ENCODE measurements at regions not wholly inside any gene's neighbourhood (a gene's known extent, or its start where the extent isn't known, plus 50 kb on each side); places are given as distances from the start of the nearest gene placed in this dataset.

DNA sequence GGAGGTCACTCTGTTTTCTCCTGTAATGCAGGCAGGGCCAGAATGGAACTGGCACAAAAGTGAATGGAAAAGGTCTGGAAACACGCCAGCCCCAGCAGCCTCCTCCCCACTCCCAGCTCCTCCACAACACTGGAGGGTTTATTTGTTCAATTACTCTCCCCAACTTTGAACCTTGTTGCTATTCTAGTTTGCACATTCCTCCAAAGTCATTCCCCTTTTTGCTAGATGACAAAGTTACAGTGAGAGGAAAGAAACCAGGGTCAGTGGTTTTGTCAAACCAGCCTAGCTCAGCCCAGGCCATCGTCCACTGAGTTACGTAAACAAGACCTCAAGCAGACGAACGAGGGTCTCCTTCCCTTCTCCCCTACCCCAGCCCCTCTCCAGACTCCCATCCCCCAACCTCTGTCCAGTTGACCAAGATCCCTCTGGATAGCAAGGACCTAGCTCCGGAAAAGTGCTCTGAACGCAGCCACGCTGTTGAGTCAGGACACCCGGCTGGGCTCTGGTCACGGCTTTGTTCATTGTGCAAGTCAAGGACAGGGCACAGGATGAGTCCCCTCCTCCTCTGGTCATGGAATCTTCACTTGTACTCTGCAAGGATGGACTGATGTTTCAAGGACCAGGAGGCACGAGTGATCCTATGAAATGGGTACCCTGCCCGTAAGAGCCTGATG lies 180.0 kb downstream of the USP12 start:
- no peak overlapping the region for H3K4me2 ChIP-seq (replicated peaks; ENCODE audit: extremely low read depth, low read length, poor library complexity, severe bottlenecking)

DNA sequence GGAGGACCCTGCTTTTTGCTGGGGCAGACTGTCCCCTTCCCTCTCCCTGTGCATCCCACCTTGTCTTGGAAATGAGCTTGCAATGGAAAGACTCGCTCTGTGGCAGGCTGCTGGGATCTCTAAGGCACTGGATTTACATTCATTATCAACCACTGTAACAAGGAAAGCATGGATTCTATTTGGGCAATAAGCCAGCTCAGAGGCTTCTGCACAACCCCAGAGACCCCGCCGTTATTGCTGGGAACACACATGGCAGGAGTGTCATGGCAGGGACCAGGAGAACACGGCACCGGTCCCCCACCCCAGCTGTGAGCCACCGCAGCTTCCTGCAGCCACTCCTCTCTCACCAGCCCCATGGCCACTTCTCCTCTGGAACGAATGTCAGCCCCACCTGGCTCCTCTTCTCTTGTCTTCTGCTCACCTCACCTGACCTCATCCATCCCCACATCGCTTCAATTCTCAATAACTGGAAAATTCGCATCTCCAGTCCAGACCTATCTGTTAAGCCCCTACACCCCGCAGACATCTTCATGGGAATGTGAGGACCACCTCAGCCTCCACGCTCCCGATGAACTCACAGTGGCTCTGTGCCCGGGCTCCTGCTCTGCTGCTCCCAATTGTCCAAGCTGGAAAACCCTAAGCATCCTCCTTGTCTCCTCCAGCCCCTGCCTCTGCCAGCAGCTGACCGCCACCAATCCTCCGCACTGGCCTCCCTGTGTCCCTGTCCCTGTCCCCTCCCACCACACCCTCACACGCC lies 181.5 kb downstream of the USP12 start:
- H3K9me3 Mint-ChIP-seq: peaks cover 0 to 1% (median 0%) of the 10 kb centered on the region in 7 donors
- no peak overlapping the region for H2AFZ ChIP-seq (ENCODE audit: insufficient read depth, low read depth, low read length, poor library complexity, severe bottlenecking)
- DNase-seq: no peak
- no peak overlapping the region for H3K4me3 ChIP-seq (replicated peaks in 1 of 3; ENCODE audit: low read depth in 2 of 3, low read length in 3 of 3)
- no peaks in the 10 kb centered on the region for H3K79me2 ChIP-seq (ENCODE audit: insufficient read depth, low read length)
- H3K27me3 Mint-ChIP-seq (ENCODE audit: low read depth in 3 of 3): peaks cover 0 to 6% (median 3%) of the 10 kb centered on the region in 3 donors
- no peaks in the 10 kb centered on the region for H3K27me3 ChIP-seq (ENCODE audit: control insufficient read depth in 2 of 2, insufficient read depth in 2 of 2, low read length in 2 of 2)
- H3K4me3 Mint-ChIP-seq: no peak overlapping the region
- H3K9me3 ChIP-seq (replicated peaks in 1 of 2; ENCODE audit: control insufficient read depth in 1 of 2, insufficient read depth in 1 of 2, low read length in 2 of 2): no peaks in the 10 kb centered on the region
- no peaks in the 10 kb centered on the region for H4K20me1 ChIP-seq (ENCODE audit: insufficient read depth, low read length)
- H3K4me1 ChIP-seq (ENCODE audit: control insufficient read depth in 1 of 2, insufficient read depth in 2 of 2, low read length in 2 of 2): no peaks in the 10 kb centered on the region
- peaks cover under 1% of the 10 kb centered on the region for H3K4me1 Mint-ChIP-seq
- no peaks in the 10 kb centered on the region for H3K36me3 ChIP-seq (replicated peaks in 1 of 2; ENCODE audit: control insufficient read depth in 1 of 2, insufficient read depth in 2 of 2, low read length in 2 of 2)
- H3K27ac Mint-ChIP-seq: no peak overlapping the region
- H3K27ac ChIP-seq (ENCODE audit: low read depth in 1 of 2, low read length in 2 of 2): no peak overlapping the region
- TF ChIP-seq, protein P1, sequence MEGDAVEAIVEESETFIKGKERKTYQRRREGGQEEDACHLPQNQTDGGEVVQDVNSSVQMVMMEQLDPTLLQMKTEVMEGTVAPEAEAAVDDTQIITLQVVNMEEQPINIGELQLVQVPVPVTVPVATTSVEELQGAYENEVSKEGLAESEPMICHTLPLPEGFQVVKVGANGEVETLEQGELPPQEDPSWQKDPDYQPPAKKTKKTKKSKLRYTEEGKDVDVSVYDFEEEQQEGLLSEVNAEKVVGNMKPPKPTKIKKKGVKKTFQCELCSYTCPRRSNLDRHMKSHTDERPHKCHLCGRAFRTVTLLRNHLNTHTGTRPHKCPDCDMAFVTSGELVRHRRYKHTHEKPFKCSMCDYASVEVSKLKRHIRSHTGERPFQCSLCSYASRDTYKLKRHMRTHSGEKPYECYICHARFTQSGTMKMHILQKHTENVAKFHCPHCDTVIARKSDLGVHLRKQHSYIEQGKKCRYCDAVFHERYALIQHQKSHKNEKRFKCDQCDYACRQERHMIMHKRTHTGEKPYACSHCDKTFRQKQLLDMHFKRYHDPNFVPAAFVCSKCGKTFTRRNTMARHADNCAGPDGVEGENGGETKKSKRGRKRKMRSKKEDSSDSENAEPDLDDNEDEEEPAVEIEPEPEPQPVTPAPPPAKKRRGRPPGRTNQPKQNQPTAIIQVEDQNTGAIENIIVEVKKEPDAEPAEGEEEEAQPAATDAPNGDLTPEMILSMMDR (IDR thresholded peaks at IDR 0.05): no peak
- intact Hi-C loops (cut with micrococcal nuclease): loop anchor here (5.0 to 10.0 kb wide), 6 partner anchors 292 to 995 kb away; partner anchors contain the start of gene URAD (in 1 of the 2)
- WGBS (ENCODE audit: insufficient coverage): 86% methylated on average over 15 of the region's 16 CpGs
- no peak overlapping the region for H3K9ac ChIP-seq (ENCODE audit: insufficient read depth, low read length, poor library complexity, severe bottlenecking)
- no peaks in the 10 kb centered on the region for H3K36me3 Mint-ChIP-seq
- H3K4me2 ChIP-seq (replicated peaks; ENCODE audit: extremely low read depth, low read length, poor library complexity, severe bottlenecking): no peak overlapping the region

More for the DNA sequence above, 180.0 kb downstream of the USP12 start:
- Mint-ChIP-seq H3K27ac (no peak overlapping the region), H3K4me3 (no peak overlapping the region), H3K9me3 (peaks cover 0 to 2% (median 0%) of the 10 kb centered on the region in 7 donors), H3K27me3 (ENCODE audit: low read depth in 3 of 3) (peaks cover 0 to 6% (median 3%) of the 10 kb centered on the region in 3 donors), H3K36me3 (no peaks in the 10 kb centered on the region), H3K4me1 (no peaks in the 10 kb centered on the region)
- WGBS (ENCODE audit: insufficient coverage): 77% methylated on average over 9 of the region's 12 CpGs
- Histone ChIP-seq H3K4me1 (ENCODE audit: control insufficient read depth in 1 of 2, insufficient read depth in 2 of 2, low read length in 2 of 2) (no peaks in the 10 kb centered on the region), H4K20me1 (ENCODE audit: insufficient read depth, low read length) (no peaks in the 10 kb centered on the region), H3K9ac (ENCODE audit: insufficient read depth, low read length, poor library complexity, severe bottlenecking) (no peak overlapping the region), H3K79me2 (ENCODE audit: insufficient read depth, low read length) (no peaks in the 10 kb centered on the region), H3K27me3 (ENCODE audit: control insufficient read depth in 2 of 2, insufficient read depth in 2 of 2, low read length in 2 of 2) (no peaks in the 10 kb centered on the region), H3K9me3 (replicated peaks in 1 of 2; ENCODE audit: control insufficient read depth in 1 of 2, insufficient read depth in 1 of 2, low read length in 2 of 2) (no peaks in the 10 kb centered on the region), H2AFZ (ENCODE audit: insufficient read depth, low read depth, low read length, poor library complexity, severe bottlenecking) (no peak overlapping the region), H3K27ac (ENCODE audit: low read depth in 1 of 2, low read length in 2 of 2) (no peak overlapping the region), H3K36me3 (replicated peaks in 1 of 2; ENCODE audit: control insufficient read depth in 1 of 2, insufficient read depth in 2 of 2, low read length in 2 of 2) (no peaks in the 10 kb centered on the region), H3K4me3 (replicated peaks in 1 of 3; ENCODE audit: low read depth in 2 of 3, low read length in 3 of 3) (no peak overlapping the region)
- TF ChIP-seq, protein P1 (IDR thresholded peaks at IDR 0.05): no peak
- DNase-seq: no peak
- intact Hi-C loops (cut with micrococcal nuclease): no loop called here

Measured in CD14-positive monocyte (primary cell).